ENCODE measurements at regions not wholly inside any gene's neighbourhood (a gene's known extent, or its start where the extent isn't known, plus 50 kb on each side); places are given as distances from the start of the nearest gene placed in this dataset.
"Not testable (repeated sequence)": the region's sequence is repeated elsewhere in the genome, so short reads cannot be mapped to it uniquely, and the experiment has no call there.

- TF ChIP-seq CTCF, EP300 (IDR thresholded peaks at IDR 0.05): not testable (repeated sequence)
These were observed 308.2 kb downstream of the BCL2L11 start for GRCh38 chr2:111428915-111429314.

All from gastroesophageal sphincter (tissue), 3 donors.